Esophagus muscularis mucosa (tissue), 4 donors: ENCODE measurements at regions not wholly inside any gene's neighbourhood (a gene's known extent, or its start where the extent isn't known, plus 50 kb on each side); places are given as distances from the start of the nearest gene placed in this dataset.
A peak's percentile ranks its signal among the peaks of the same experiment; 100 is the strongest.

Source experiments
- DNase-seq: peaks from one replicate; pipeline ENCODE4 v3.0.0-alpha.2; 2017; ENCODE audit errors: extremely low spot score
- H3K27ac ChIP-seq, 4 donors: fragments of 200-600 bp; sonication (generic); replicated peaks in 1 of 4; 1 replicate in 3 of 4; 2 replicates in 1 of 4; pipeline ENCODE4 v1.5.1; 2016 to 2019; ENCODE audit warnings: mild to moderate bottlenecking in 1 of 4
- H3K27me3 ChIP-seq, 4 donors: fragments of 200-600 bp; sonication (generic); one replicate each; pipeline versions ENCODE4 v1.5.1 to v1.6.0; 2016 to 2019
- H3K36me3 ChIP-seq, 4 donors: fragments of 200-600 bp; sonication (generic); one replicate each; pipeline ENCODE4 v1.5.1; 2016 to 2019
- H3K4me1 ChIP-seq, 4 donors: fragments of 200-600 bp; sonication (generic); one replicate each; pipeline ENCODE4 v1.5.1; 2016 to 2019
- H3K4me3 ChIP-seq, 4 donors: fragments of 200-600 bp; sonication (generic); 1 replicate in 2 of 4; 2 replicates in 2 of 4; pipeline ENCODE4 v1.5.1; 2016 to 2019; ENCODE audit warnings: mild to moderate bottlenecking in 4 of 4, moderate library complexity in 1 of 4
- H3K9me3 ChIP-seq, 4 donors: fragments of 200-600 bp; sonication (generic); 1 replicate in 3 of 4; 2 replicates in 1 of 4; pipeline ENCODE4 v1.5.1; 2016 to 2019
- EP300 ChIP-seq: sonication (generic); formaldehyde crosslinking; IDR thresholded peaks from one replicate; pipeline ENCODE4 v1.6.1; 2017; ENCODE audit warnings: antibody characterized with exemption
- POLR2A ChIP-seq: fragments of 450-650 bp; IDR thresholded peaks from one replicate; pipeline ENCODE4 v1.6.1; 2017; ENCODE audit warnings: antibody characterized with exemption, moderate library complexity, mild to moderate bottlenecking, low read depth
- POLR2AphosphoS5 ChIP-seq, 2 donors: sonication (generic); formaldehyde crosslinking; IDR thresholded peaks; one replicate each; pipeline ENCODE4 v1.6.1; 2017; ENCODE audit warnings: antibody characterized with exemption in 2 of 2
- WGBS: methylation state at CpG from one replicate; pipeline ENCODE4 v1.1.5; 2018; 5-methylcytosine and 5-hydroxymethylcytosine counted together
- intact Hi-C: fragments of 100-400 bp; cut with DNase I; formaldehyde crosslinking; loops from one replicate; pipeline ENCODE4 v1.15.1; 2023
- TF ChIP-seq, protein P1 (sequence below), 3 experiments: fragments of 200-600 bp in 2 of 3; fragments of 450-650 bp in 1 of 3; sonication (generic) in 2 of 3; IDR thresholded peaks; one replicate each; pipeline ENCODE4 v1.5.1; 2017 to 2019; ENCODE audit warnings: antibody characterized with exemption in 3 of 3, mild to moderate bottlenecking in 2 of 3, moderate library complexity in 1 of 3

DNA sequence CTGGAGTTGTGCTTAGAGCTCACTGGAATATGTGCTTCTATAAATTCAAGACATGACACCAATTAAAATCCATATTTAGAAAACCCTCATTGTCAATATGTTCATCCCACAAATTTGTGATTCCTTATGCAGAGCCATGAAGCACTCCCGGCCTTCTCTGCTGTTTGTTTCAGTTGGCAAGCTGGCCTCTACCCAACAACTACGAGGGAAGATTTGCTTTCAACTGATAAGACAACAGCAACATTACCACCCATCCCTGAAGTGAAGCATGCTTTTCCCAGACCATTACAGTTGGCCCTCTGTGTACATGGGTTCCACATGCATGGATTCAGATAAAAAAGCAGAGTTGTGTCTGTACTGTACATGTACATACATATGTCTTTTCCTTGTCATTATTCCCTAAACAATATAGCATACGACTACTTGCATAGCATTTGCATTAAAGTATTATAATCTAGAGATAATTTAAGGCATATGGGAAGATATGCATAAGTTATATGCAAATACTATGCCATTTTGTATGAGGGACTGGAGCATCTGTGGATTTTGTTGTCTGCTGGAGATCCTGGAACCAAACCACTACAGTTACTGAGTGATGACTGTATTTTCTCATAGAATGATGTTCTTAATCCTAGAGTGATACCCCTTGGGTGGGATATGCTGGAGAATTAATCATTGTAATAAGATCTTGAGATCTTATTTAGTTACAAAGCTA is 77.6 kb upstream of the MC2R start:
- H3K36me3 ChIP-seq = no peaks in the 10 kb centered on the region
- no peaks in the 10 kb centered on the region for H3K27me3 ChIP-seq
- WGBS = 65% methylated on average over 3 of the region's 3 CpGs
- H3K4me3 ChIP-seq = no peak overlapping the region
- no peaks in the 10 kb centered on the region for H3K4me1 ChIP-seq
- intact Hi-C loops = no loop called here
- no peak overlapping the region for H3K27ac ChIP-seq
- H3K9me3 ChIP-seq = peaks cover 0 to 9% (median 0%) of the 10 kb centered on the region in 4 donors
- no peak for DNase-seq
- TF ChIP-seq POLR2A = no peak
- TF ChIP-seq, protein P1, sequence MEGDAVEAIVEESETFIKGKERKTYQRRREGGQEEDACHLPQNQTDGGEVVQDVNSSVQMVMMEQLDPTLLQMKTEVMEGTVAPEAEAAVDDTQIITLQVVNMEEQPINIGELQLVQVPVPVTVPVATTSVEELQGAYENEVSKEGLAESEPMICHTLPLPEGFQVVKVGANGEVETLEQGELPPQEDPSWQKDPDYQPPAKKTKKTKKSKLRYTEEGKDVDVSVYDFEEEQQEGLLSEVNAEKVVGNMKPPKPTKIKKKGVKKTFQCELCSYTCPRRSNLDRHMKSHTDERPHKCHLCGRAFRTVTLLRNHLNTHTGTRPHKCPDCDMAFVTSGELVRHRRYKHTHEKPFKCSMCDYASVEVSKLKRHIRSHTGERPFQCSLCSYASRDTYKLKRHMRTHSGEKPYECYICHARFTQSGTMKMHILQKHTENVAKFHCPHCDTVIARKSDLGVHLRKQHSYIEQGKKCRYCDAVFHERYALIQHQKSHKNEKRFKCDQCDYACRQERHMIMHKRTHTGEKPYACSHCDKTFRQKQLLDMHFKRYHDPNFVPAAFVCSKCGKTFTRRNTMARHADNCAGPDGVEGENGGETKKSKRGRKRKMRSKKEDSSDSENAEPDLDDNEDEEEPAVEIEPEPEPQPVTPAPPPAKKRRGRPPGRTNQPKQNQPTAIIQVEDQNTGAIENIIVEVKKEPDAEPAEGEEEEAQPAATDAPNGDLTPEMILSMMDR (IDR thresholded peaks at IDR 0.05) = no peak
- no peak for TF ChIP-seq EP300
- no peak for TF ChIP-seq POLR2AphosphoS5 (IDR thresholded peaks at IDR 0.05)

DNA sequence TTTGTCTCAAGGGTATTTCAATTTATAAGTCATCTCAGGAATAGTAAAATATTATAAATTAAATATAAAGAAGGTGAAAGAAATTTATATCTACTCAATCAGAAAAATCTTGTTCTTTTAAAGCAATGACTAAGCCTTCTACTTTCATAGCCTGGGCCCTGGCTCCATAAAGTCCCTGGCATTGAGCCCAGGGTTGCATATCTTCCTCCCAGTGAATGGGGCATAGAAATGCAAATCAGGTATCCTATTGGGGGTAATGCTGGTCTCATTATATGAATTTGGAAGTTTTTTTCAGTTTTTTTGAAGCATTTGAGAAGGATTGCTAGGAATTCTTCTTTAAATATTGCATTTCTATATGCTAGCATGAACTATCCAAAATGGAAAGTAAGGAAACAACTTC is 73.9 kb upstream of the MC2R start:
- Histone ChIP-seq H3K9me3 (peaks cover 0 to 9% (median 0%) of the 10 kb centered on the region in 4 donors), H3K36me3 (no peaks in the 10 kb centered on the region), H3K4me3 (no peak overlapping the region), H3K27me3 (no peaks in the 10 kb centered on the region), H3K27ac (no peak overlapping the region), H3K4me1 (no peaks in the 10 kb centered on the region)
- intact Hi-C loops = no loop called here
- TF ChIP-seq POLR2A (no peak), POLR2AphosphoS5 (IDR thresholded peaks at IDR 0.05) (no peak), EP300 (no peak)
- TF ChIP-seq, protein P1 (IDR thresholded peaks at IDR 0.05) = no peak
- DNase-seq = no peak

DNA sequence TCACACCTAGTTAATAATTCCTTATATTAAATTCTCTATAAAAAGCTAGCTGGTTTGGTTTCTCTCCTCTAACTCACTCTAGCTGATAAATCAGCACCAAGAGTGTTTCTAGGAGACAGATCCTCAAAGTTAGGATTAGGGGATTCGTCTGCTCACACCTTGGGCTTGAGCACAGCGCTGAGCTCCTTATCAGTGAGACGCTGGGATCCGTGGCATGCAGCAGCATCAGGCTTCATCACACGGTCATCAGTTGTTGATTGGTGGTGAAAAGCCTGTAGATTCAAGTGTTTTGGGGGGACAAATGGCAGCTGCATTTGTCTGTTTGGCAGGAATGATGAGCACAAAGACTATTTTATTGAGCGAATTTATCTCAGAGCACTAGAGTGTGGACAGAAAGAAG is 72.6 kb upstream of the MC2R start:
- Histone ChIP-seq H3K36me3 (no peaks in the 10 kb centered on the region), H3K4me1 (no peaks in the 10 kb centered on the region), H3K27me3 (no peaks in the 10 kb centered on the region), H3K27ac (no peak overlapping the region), H3K4me3 (no peak overlapping the region), H3K9me3 (peaks cover 0 to 9% (median 0%) of the 10 kb centered on the region in 4 donors)
- no peak for DNase-seq
- intact Hi-C loops = no loop called here
- 58% methylated on average over 6 of the region's 6 CpGs for WGBS
- TF ChIP-seq, protein P1 (IDR thresholded peaks at IDR 0.05) = no peak
- TF ChIP-seq EP300 (no peak), POLR2AphosphoS5 (IDR thresholded peaks at IDR 0.05) (no peak), POLR2A (no peak)

DNA sequence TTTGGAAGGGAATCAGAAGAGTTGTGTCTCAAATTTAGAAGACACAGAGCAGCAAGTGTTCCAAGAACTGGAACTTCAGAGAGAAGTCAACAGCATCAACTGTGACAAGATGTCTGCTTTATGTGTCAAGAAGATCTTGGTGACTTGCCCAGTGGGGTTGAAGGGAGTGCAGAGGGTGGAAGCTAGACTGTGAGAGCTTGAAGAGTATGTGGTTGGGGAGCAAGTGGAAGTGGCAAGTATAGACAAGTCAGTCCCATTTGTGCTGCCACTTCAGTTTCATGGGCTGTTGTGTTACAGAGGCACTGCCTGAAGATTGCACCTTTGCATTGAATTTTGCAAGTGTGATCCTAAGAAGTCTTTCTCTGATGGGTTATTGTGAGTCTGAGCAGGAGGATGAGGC is 68.7 kb upstream of the MC2R start:
- TF ChIP-seq POLR2AphosphoS5 (IDR thresholded peaks at IDR 0.05) = no peak
- TF ChIP-seq, protein P1 (IDR thresholded peaks at IDR 0.05) = no peak
- no peak for TF ChIP-seq EP300
- TF ChIP-seq POLR2A = no peak
- Histone ChIP-seq H3K36me3 (no peaks in the 10 kb centered on the region), H3K27ac (no peak overlapping the region), H3K4me1 (no peaks in the 10 kb centered on the region), H3K9me3 (no peaks in the 10 kb centered on the region), H3K27me3 (no peaks in the 10 kb centered on the region), H3K4me3 (no peak overlapping the region)
- DNase-seq = peak; percentile 53
- intact Hi-C loops = no loop called here

DNA sequence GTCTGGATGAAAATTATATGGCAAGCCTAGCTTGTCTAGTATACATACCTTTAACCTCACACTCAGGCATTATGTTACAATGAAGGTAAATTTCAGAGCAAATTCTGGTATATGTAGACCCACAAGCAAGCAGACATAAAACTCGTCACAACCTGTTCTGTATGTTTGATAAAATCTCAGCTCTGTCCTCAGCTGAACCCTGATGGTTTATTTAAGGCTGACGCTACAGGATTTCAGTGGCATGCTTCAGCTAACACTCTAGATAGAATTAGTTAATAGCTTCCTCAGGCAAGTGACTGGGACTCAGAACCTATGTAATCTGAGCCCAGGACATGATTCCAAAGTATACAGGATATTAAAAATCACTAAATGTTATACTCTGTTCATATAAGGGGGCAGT is 68.2 kb upstream of the MC2R start:
- Histone ChIP-seq H3K27ac (no peak overlapping the region), H3K9me3 (no peaks in the 10 kb centered on the region), H3K4me1 (no peaks in the 10 kb centered on the region), H3K36me3 (no peaks in the 10 kb centered on the region), H3K27me3 (no peaks in the 10 kb centered on the region), H3K4me3 (no peak overlapping the region)
- WGBS = 43% methylated on average over 2 of the region's 2 CpGs
- intact Hi-C loops = no loop called here
- TF ChIP-seq EP300 (no peak), POLR2AphosphoS5 (IDR thresholded peaks at IDR 0.05) (no peak), POLR2A (no peak)
- TF ChIP-seq, protein P1 (IDR thresholded peaks at IDR 0.05) = no peak
- no peak for DNase-seq
